22Rv1 (cell line): ENCODE measurements at regions not wholly inside any gene's neighbourhood (a gene's known extent, or its start where the extent isn't known, plus 50 kb on each side); places are given as distances from the start of the nearest gene placed in this dataset.

Source experiments
- CTCF ChIP-seq: fragments of 450-650 bp; IDR thresholded peaks from 2 replicates; pipeline ENCODE4 v1.5.1; 2017; ENCODE audit warnings: mild to moderate bottlenecking
- ZFX ChIP-seq: fragments of 450-650 bp; IDR thresholded peaks from 2 replicates; pipeline ENCODE4 v1.6.1; 2017; ENCODE audit warnings: antibody characterized with exemption, borderline replicate concordance

- TF ChIP-seq CTCF, result no peak
- TF ChIP-seq ZFX, result no peak
Observed at GRCh38 chr11:33574331-33574730, 126.3 kb downstream of the C11orf91 start.
